HT1080 (cell line): ENCODE measurements at regions not wholly inside any gene's neighbourhood (a gene's known extent, or its start where the extent isn't known, plus 50 kb on each side); places are given as distances from the start of the nearest gene placed in this dataset.

Source experiments
- DNase-seq: peaks from one replicate; pipeline ENCODE4 v3.0.0-alpha.2; 2015; ENCODE audit warnings: low read depth

GRCh38 chr17:33639103-33639880, 346.2 kb upstream of the ASIC2 start:
- DNase-seq: no peak

- DNase-seq: no peak
Observed at GRCh38 chr17:33640629-33641028, 347.5 kb upstream of the ASIC2 start.

- DNase-seq: no peak
Observed at GRCh38 chr17:33642002-33642401, 348.9 kb upstream of the ASIC2 start.

- DNase-seq: no peak
Observed at GRCh38 chr17:33647956-33648355, 354.9 kb upstream of the ASIC2 start.

- no peak for DNase-seq
Observed at GRCh38 chr17:33650304-33650703, 357.2 kb upstream of the ASIC2 start.

GRCh38 chr17:33651686-33652085, 358.6 kb upstream of the ASIC2 start:
- peak; percentile 45 for DNase-seq

- DNase-seq: no peak
Observed at GRCh38 chr17:33652731-33653398, 359.8 kb upstream of the ASIC2 start.

- DNase-seq: no peak
Observed at GRCh38 chr17:33653399-33653788, 360.3 kb upstream of the ASIC2 start.

- no peak for DNase-seq
Observed at GRCh38 chr17:33657181-33657580, 364.1 kb upstream of the ASIC2 start.

- DNase-seq: no peak
Observed at GRCh38 chr17:33661975-33662374, 368.9 kb upstream of the ASIC2 start.

- DNase-seq: no peak
Observed at GRCh38 chr17:33664116-33664840, 371.2 kb upstream of the ASIC2 start.

GRCh38 chr17:33667052-33667509, 374.0 kb upstream of the ASIC2 start:
- peak; percentile 33 for DNase-seq

GRCh38 chr17:33667671-33668070, 374.6 kb upstream of the ASIC2 start:
- DNase-seq: no peak

- no peak for DNase-seq
Observed at GRCh38 chr17:33668516-33668915, 375.4 kb upstream of the ASIC2 start.

GRCh38 chr17:33671491-33671890, 378.4 kb upstream of the ASIC2 start:
- no peak for DNase-seq

- peak; percentile 43 for DNase-seq
Observed at GRCh38 chr17:33674685-33675084, 381.6 kb upstream of the ASIC2 start.

- DNase-seq: no peak
Observed at GRCh38 chr17:33676444-33676843, 383.3 kb upstream of the ASIC2 start.

GRCh38 chr17:33679595-33679994, 386.5 kb upstream of the ASIC2 start:
- DNase-seq: no peak

GRCh38 chr17:33680472-33680871, 387.4 kb upstream of the ASIC2 start:
- no peak for DNase-seq

GRCh38 chr17:33682599-33682998, 389.5 kb upstream of the ASIC2 start:
- DNase-seq: no peak

- DNase-seq: no peak
Observed at GRCh38 chr17:33684735-33685134, 391.6 kb upstream of the ASIC2 start.

- DNase-seq: peak; percentile 21
Observed at GRCh38 chr17:33686171-33686570, 393.1 kb upstream of the ASIC2 start.
